ENCODE measurements at regions not wholly inside any gene's neighbourhood (a gene's known extent, or its start where the extent isn't known, plus 50 kb on each side); places are given as distances from the start of the nearest gene placed in this dataset.

DNA sequence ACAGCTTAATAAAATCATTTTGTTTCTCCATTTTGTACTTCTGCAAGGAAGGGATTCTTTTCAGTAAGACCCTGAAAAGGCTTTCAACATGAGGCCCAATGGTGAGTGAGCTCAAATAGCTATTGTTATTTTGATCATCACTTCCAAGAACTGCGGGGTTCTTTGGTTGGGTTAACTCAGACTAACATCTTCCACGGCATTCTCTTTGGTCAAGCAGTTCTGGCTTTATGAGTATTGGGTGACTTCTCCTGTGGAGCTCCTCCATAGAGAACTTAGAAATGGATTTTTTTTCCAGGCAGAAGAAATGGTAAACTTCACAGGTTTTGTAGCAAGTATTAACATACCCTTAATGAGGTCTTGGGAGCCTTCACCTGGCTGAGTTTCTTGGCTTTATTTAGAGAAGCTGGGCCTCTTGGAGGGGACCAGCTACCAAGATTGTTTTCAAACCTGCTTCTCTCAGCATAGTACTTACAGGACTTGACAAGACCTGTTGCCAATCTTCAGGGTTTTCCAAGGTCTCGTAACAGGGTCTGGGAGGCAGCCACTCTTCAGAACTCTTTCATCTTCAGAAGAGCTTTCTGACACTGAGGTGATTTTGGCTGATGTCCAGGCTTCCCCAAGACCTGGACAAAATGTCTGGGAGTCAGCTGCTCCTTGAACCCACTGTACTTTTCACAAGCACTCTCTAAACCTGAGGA lies 353.2 kb upstream of the ETAA1 start:
- no peak overlapping the region for H3K4me3 ChIP-seq
- no peaks in the 10 kb centered on the region for H3K36me3 ChIP-seq
- DNase-seq, result no peak
- H3K27ac ChIP-seq, result no peak overlapping the region
- intact Hi-C loops (cut with DNase I), result no loop called here
- no peaks in the 10 kb centered on the region for H3K9me3 ChIP-seq
- H3K27me3 ChIP-seq, result peaks cover 0 to 42% (median 0%) of the 10 kb centered on the region in 4 donors
- WGBS, 2 donors, result 75 to 81% methylated on average over 3 of the region's 3 CpGs
- peaks cover 0 to 14% (median 0%) of the 10 kb centered on the region in 3 donors for H3K4me1 ChIP-seq
- TF ChIP-seq, protein P1, sequence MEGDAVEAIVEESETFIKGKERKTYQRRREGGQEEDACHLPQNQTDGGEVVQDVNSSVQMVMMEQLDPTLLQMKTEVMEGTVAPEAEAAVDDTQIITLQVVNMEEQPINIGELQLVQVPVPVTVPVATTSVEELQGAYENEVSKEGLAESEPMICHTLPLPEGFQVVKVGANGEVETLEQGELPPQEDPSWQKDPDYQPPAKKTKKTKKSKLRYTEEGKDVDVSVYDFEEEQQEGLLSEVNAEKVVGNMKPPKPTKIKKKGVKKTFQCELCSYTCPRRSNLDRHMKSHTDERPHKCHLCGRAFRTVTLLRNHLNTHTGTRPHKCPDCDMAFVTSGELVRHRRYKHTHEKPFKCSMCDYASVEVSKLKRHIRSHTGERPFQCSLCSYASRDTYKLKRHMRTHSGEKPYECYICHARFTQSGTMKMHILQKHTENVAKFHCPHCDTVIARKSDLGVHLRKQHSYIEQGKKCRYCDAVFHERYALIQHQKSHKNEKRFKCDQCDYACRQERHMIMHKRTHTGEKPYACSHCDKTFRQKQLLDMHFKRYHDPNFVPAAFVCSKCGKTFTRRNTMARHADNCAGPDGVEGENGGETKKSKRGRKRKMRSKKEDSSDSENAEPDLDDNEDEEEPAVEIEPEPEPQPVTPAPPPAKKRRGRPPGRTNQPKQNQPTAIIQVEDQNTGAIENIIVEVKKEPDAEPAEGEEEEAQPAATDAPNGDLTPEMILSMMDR (IDR thresholded peaks at IDR 0.05), result no peak
- TF ChIP-seq POLR2A (IDR thresholded peaks at IDR 0.05), result no peak

DNA sequence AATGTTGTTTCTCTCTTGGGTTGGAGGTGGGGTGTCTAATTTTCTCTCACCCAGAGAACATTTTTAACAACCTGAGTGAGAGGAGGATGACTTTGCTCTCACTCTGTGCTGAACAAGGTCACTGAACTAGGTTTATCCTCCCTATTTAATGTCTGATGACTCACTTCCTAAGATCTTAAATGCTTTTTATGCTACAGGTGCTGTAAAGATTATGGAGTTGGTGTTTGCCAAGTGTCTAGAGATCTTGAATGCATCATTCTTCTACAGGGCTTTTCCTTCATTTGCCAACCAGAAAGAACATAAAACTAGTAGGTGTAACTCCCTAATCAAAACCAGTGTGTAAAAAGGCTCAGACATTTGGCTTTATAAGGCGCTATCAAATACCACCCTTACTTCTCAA lies 350.5 kb upstream of the ETAA1 start:
- WGBS, 2 donors, result 40 to 56% methylated on average over 1 of the region's 1 CpG

DNA sequence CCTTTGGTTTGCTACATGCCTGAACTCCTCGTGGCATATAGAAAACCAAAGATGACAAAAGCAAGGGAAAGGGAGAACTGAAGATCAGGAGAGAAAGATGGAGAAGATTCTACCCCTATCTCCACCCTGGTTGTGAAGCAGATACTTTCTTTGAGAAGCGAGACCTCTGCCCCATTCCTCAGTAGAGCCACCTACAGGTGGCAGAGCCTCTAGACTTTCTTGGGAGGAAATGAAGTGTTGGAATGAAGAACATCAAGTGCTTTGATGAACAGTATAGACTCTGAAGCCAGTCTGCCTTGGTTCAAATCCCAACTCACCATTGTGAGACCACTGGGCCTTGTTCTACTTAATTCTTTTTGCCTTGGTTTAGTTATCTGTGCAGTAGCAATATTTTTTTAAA lies 348.8 kb upstream of the ETAA1 start:
- intact Hi-C loops (cut with DNase I), result no loop called here
- H3K9me3 ChIP-seq, result no peaks in the 10 kb centered on the region
- H3K27ac ChIP-seq, result no peak overlapping the region
- H3K4me1 ChIP-seq, result peaks cover 0 to 14% (median 0%) of the 10 kb centered on the region in 3 donors
- H3K27me3 ChIP-seq, result peaks cover 0 to 35% (median 0%) of the 10 kb centered on the region in 4 donors
- H3K36me3 ChIP-seq, result no peaks in the 10 kb centered on the region
- TF ChIP-seq, protein P1 (IDR thresholded peaks at IDR 0.05), result no peak
- no peak for TF ChIP-seq POLR2A (IDR thresholded peaks at IDR 0.05)
- 74 to 96% methylated on average over 2 of the region's 2 CpGs for WGBS, 2 donors
- no peak overlapping the region for H3K4me3 ChIP-seq
- DNase-seq, result no peak

More for the DNA sequence above, 350.5 kb upstream of the ETAA1 start:
- Histone ChIP-seq H3K4me1 (peaks cover 0 to 14% (median 0%) of the 10 kb centered on the region in 3 donors), H3K36me3 (no peaks in the 10 kb centered on the region), H3K9me3 (no peaks in the 10 kb centered on the region), H3K27me3 (peaks cover 0 to 36% (median 0%) of the 10 kb centered on the region in 4 donors), H3K27ac (no peak overlapping the region), H3K4me3 (no peak overlapping the region)
- TF ChIP-seq, protein P1 (IDR thresholded peaks at IDR 0.05), result no peak
- no peak for TF ChIP-seq POLR2A (IDR thresholded peaks at IDR 0.05)
- DNase-seq, result no peak
- intact Hi-C loops (cut with DNase I), result no loop called here

DNA sequence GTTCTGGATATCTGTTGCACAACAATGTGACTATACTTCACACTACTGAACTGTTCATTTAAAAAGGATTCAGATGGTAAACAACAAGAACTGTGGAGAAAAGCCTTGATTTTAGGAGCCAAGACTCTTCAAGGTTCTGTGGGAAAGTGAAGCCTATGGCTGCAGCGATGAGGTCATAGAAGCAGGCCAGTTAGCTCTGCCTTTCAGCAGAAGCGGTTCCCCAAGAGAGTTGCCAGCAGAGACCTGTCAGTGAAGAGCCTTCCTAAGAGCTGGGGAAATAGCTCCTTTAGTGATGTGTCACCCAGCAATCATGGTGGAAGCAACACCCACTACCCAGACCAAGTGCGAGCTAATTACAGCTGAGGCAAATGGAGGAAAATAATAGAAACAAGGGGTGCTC lies 346.5 kb upstream of the ETAA1 start:
- H3K27me3 ChIP-seq, result peaks cover 0 to 12% (median 0%) of the 10 kb centered on the region in 4 donors
- 72 to 83% methylated on average over 3 of the region's 3 CpGs for WGBS, 2 donors
- intact Hi-C loops (cut with DNase I), result no loop called here
- TF ChIP-seq, protein P1 (IDR thresholded peaks at IDR 0.05), result no peak
- TF ChIP-seq POLR2A (IDR thresholded peaks at IDR 0.05), result no peak
- DNase-seq, result no peak
- H3K9me3 ChIP-seq, result no peaks in the 10 kb centered on the region
- H3K4me3 ChIP-seq, result no peak overlapping the region
- H3K36me3 ChIP-seq, result no peaks in the 10 kb centered on the region
- no peak overlapping the region for H3K27ac ChIP-seq
- peaks cover 0 to 21% (median 0%) of the 10 kb centered on the region in 3 donors for H3K4me1 ChIP-seq

DNA sequence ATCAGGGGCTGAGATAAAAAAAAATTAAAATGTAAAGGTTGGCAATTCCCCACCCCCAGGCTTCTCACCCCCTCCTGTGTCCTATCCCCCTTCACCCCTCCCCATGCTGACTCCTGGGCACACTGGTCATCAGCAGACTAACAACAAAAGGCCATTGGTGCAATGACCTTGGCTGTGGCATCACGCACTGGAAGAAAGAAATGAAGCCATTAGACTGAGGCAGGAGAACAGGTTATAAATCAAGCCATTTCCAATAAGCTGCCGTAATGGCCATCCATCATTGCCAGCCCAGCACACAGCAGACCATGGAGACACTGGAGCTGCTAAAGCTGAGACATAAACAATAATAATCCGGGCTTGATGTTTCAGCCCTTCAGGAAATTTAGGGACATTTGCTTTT lies 342.4 kb upstream of the ETAA1 start:
- Histone ChIP-seq H3K36me3 (no peaks in the 10 kb centered on the region), H3K9me3 (no peaks in the 10 kb centered on the region), H3K27ac (peak overlapping the region in 2 of 4 donors; percentile 32 to 56), H3K4me3 (no peak overlapping the region), H3K4me1 (peaks cover 0 to 29% (median 4%) of the 10 kb centered on the region in 3 donors), H3K27me3 (no peaks in the 10 kb centered on the region)
- no peak for DNase-seq
- TF ChIP-seq, protein P1 (IDR thresholded peaks at IDR 0.05), result no peak
- TF ChIP-seq POLR2A (IDR thresholded peaks at IDR 0.05), result no peak
- intact Hi-C loops (cut with DNase I), result no loop called here
- WGBS, 2 donors, result 38 to 39% methylated on average over 2 to 3 of the region's 3 CpGs

All from esophagus squamous epithelium (tissue), 5 donors.